Stomach (tissue), 8 donors: ENCODE measurements at regions not wholly inside any gene's neighbourhood (a gene's known extent, or its start where the extent isn't known, plus 50 kb on each side); places are given as distances from the start of the nearest gene placed in this dataset.

Source experiments
- DNase-seq, 2 donors: peaks; one replicate each; pipeline versions ENCODE4 v3.0.0 to v3.0.0-alpha.2; 2013 to 2019
- H3K27ac ChIP-seq, 5 donors: fragments of 200-600 bp in 4 of 5; sonication (generic) in 4 of 5; one replicate each; pipeline ENCODE4 v1.5.1; 2013 to 2019; ENCODE audit warnings: mild to moderate bottlenecking in 1 of 5, moderate library complexity in 1 of 5
- H3K27me3 ChIP-seq, 3 donors: fragments of 200-600 bp; sonication (generic); one replicate each; pipeline ENCODE4 v1.5.1; 2017 to 2019; ENCODE audit warnings: mixed run types in 1 of 3
- H3K36me3 ChIP-seq, 4 donors: fragments of 200-600 bp; sonication (generic); 1 replicate in 3 of 4; 2 replicates in 1 of 4; pipeline ENCODE4 v1.5.1; 2016 to 2019
- H3K4me1 ChIP-seq, 4 donors: fragments of 200-600 bp; sonication (generic); one replicate each; pipeline ENCODE4 v1.5.1; 2016 to 2019
- H3K4me3 ChIP-seq, 4 donors: fragments of 200-600 bp; sonication (generic) in 3 of 4; one replicate each; pipeline ENCODE4 v1.5.1; 2016 to 2019; ENCODE audit warnings: mild to moderate bottlenecking in 1 of 4
- H3K9me3 ChIP-seq, 4 donors: fragments of 200-600 bp; sonication (generic); one replicate each; pipeline ENCODE4 v1.5.1; 2016 to 2019
- EP300 ChIP-seq: sonication (generic); formaldehyde crosslinking; IDR thresholded peaks from one replicate; pipeline ENCODE4 v1.6.1; 2017; ENCODE audit warnings: antibody characterized with exemption
- POLR2A ChIP-seq, 4 donors: fragments of 450-650 bp; IDR thresholded peaks; one replicate each; pipeline ENCODE4 v1.6.1; 2016; ENCODE audit warnings: antibody characterized with exemption in 4 of 4, control low read depth in 2 of 4, mild to moderate bottlenecking in 1 of 4, moderate library complexity in 1 of 4
- POLR2AphosphoS5 ChIP-seq, 3 donors: sonication (generic); formaldehyde crosslinking; IDR thresholded peaks; one replicate each; pipeline ENCODE4 v1.6.1; 2016; ENCODE audit warnings: antibody characterized with exemption in 3 of 3
- WGBS, 5 donors: extraction: QIAGEN DNeasy Blood & Tissue Kit in 3 of 5; methylation state at CpG; one replicate each; pipeline versions ENCODE4 v1.1.5 to v1.1.7; 2013 to 2018; 5-methylcytosine and 5-hydroxymethylcytosine counted together
- intact Hi-C: fragments of 100-400 bp; cut with DNase I; formaldehyde crosslinking; loops from one replicate; pipeline ENCODE4 v1.15.1; 2023; ENCODE audit warnings: low total_unique reads
- TF ChIP-seq, protein P1 (sequence below), 7 experiments: fragments of 450-650 bp in 4 of 7; fragments of 200-600 bp in 3 of 7; sonication (generic) in 3 of 7; IDR thresholded peaks; one replicate each; pipeline ENCODE4 v1.5.1; 2016 to 2019; ENCODE audit warnings: antibody characterized with exemption in 7 of 7, control low read depth in 2 of 7, mild to moderate bottlenecking in 1 of 7
- donor health status: healthy with polysubstance abuse.
- donor health status: Bipolar disorder and iron deficiency.
- donor health status: healthy.

DNA sequence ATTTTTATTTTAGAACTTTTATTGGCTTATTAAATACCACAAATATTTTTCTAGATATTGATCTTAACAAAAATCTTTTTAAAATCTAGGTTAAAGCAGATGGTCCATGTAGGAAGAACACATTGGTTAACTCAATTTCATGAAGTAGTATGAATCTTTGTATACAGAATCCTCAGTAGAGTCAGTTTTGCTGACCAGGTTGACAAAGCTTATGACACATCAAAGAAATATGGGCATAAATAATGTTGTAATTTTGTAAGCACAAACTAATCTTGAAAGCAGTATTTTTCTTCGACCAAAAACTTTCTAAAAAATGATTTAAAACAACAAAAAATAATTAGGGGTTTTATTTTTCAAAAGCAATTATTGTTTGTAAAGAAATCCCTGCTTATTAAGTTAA is 479.3 kb upstream of the PCDH10 start:
- TF ChIP-seq POLR2A (IDR thresholded peaks at IDR 0.05): no peak
- TF ChIP-seq, protein P1, sequence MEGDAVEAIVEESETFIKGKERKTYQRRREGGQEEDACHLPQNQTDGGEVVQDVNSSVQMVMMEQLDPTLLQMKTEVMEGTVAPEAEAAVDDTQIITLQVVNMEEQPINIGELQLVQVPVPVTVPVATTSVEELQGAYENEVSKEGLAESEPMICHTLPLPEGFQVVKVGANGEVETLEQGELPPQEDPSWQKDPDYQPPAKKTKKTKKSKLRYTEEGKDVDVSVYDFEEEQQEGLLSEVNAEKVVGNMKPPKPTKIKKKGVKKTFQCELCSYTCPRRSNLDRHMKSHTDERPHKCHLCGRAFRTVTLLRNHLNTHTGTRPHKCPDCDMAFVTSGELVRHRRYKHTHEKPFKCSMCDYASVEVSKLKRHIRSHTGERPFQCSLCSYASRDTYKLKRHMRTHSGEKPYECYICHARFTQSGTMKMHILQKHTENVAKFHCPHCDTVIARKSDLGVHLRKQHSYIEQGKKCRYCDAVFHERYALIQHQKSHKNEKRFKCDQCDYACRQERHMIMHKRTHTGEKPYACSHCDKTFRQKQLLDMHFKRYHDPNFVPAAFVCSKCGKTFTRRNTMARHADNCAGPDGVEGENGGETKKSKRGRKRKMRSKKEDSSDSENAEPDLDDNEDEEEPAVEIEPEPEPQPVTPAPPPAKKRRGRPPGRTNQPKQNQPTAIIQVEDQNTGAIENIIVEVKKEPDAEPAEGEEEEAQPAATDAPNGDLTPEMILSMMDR (IDR thresholded peaks at IDR 0.05): no peak
- TF ChIP-seq EP300: no peak
- no peak for TF ChIP-seq POLR2AphosphoS5 (IDR thresholded peaks at IDR 0.05)
- Histone ChIP-seq H3K9me3 (peaks cover 0 to 5% (median 0%) of the 10 kb centered on the region in 4 donors), H3K4me3 (no peak overlapping the region), H3K27me3 (no peaks in the 10 kb centered on the region), H3K4me1 (no peaks in the 10 kb centered on the region), H3K36me3 (no peaks in the 10 kb centered on the region), H3K27ac (no peak overlapping the region)
- intact Hi-C loops: no loop called here
- 0 to 18% (median 0%) methylated on average over 1 of the region's 1 CpG for WGBS, 5 donors
- no peak for DNase-seq

DNA sequence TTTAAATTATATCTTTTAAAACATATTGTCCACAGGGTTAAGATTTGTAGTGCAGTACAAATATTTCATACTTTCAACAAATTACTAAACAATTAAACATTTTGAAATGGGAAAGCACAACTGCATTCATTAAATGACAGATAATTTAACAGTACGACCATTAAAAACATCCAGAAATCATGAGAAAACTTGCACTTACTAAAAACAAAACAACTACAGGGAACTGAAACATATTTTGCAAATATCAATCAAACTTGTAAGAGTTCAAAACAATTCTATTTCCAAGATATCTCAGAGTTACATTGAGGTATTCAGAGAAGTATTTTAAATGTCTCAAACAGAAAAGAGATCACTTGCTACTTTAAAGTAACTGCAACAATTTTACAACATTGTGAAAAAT is 478.5 kb upstream of the PCDH10 start:
- 74 to 84% (median 75%) methylated on average over 1 of the region's 1 CpG for WGBS, 5 donors
- peaks cover 0 to 5% (median 0%) of the 10 kb centered on the region in 4 donors for H3K9me3 ChIP-seq
- H3K4me3 ChIP-seq: no peak overlapping the region
- no peak overlapping the region for H3K27ac ChIP-seq
- DNase-seq: no peak
- TF ChIP-seq POLR2AphosphoS5 (IDR thresholded peaks at IDR 0.05): no peak
- TF ChIP-seq EP300: no peak
- TF ChIP-seq POLR2A (IDR thresholded peaks at IDR 0.05): no peak
- TF ChIP-seq, protein P1 (IDR thresholded peaks at IDR 0.05): no peak
- no peaks in the 10 kb centered on the region for H3K36me3 ChIP-seq
- no peaks in the 10 kb centered on the region for H3K27me3 ChIP-seq
- intact Hi-C loops: no loop called here
- H3K4me1 ChIP-seq: no peaks in the 10 kb centered on the region

DNA sequence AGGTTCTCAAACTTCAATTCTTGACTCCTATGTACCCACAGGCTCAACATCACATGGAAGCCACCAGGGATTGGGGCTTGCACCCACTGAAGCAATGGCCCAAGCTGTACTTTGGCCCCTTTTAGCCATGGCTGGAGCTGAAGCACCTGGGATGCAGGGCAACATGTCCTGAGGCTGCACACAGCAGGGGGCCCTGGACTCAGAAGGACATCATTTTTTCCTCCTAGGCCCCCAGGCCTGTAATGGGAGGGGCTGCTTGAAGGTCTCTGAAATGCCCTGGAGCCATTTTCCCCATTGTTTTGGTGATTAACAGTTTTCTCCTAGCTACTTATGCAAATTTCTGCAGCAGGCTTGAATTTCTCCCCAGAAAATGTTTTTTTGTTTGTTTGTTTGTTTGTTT is 465.1 kb upstream of the PCDH10 start:
- no peak for DNase-seq
- intact Hi-C loops: no loop called here
- TF ChIP-seq POLR2A (IDR thresholded peaks at IDR 0.05) (no peak), POLR2AphosphoS5 (IDR thresholded peaks at IDR 0.05) (no peak), EP300 (no peak)
- TF ChIP-seq, protein P1 (IDR thresholded peaks at IDR 0.05): no peak
- H3K27me3 ChIP-seq: no peaks in the 10 kb centered on the region
- no peaks in the 10 kb centered on the region for H3K4me1 ChIP-seq
- no peak overlapping the region for H3K4me3 ChIP-seq
- no peaks in the 10 kb centered on the region for H3K36me3 ChIP-seq
- H3K9me3 ChIP-seq: peaks cover 0 to 20% (median 11%) of the 10 kb centered on the region in 4 donors
- H3K27ac ChIP-seq: no peak overlapping the region

DNA sequence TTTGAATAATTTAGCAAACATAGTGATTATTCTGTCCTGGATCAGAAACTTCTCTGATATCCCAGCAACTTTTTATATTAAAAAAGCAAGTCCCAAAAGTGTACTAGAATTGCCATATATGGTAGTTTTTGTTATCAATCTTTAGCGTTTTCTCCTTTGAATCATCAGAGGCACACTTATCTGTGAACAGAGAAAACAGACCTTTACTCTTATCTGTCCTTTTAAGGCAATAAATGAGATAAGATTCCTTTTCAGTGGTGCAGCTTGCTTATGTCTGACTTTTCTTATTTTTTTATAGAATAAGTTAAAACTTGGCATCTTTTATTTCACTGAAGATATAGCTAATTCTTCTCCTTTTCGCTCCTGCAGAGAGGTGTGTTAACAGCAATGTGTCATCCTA is 458.1 kb upstream of the PCDH10 start:
- TF ChIP-seq, protein P1 (IDR thresholded peaks at IDR 0.05): no peak
- TF ChIP-seq POLR2A (IDR thresholded peaks at IDR 0.05): no peak
- TF ChIP-seq POLR2AphosphoS5 (IDR thresholded peaks at IDR 0.05): no peak
- no peaks in the 10 kb centered on the region for H3K36me3 ChIP-seq
- no peak overlapping the region for H3K4me3 ChIP-seq
- 48 to 54% (median 54%) methylated on average over 2 of the region's 2 CpGs for WGBS, 5 donors
- no peak overlapping the region for H3K27ac ChIP-seq
- no peak for DNase-seq
- H3K9me3 ChIP-seq: peaks cover 0 to 17% (median 3%) of the 10 kb centered on the region in 4 donors
- no peaks in the 10 kb centered on the region for H3K27me3 ChIP-seq
- intact Hi-C loops: no loop called here
- no peaks in the 10 kb centered on the region for H3K4me1 ChIP-seq
